ENCODE measurements at regions not wholly inside any gene's neighbourhood (a gene's known extent, or its start where the extent isn't known, plus 50 kb on each side); places are given as distances from the start of the nearest gene placed in this dataset.

DNA sequence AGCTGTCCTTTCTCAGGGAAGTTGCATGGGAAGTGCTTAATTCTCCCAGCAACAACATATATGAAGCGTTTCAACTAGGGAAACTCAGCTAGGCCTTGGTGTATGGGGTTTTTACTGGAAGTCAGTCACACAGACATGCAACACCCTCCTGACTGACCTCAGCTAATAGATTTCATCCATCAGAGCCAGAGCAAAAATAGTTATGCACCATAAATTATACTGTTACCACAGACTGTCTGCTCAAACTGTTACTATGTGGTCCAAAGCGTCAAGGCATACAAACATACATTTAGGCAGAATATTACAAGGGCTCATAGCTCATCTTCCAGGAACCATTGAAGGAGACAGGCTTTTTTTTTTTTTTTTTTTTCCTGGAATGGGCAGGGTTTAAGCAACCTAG is 417.9 kb downstream of the ANKRD7 start:
- TF ChIP-seq, protein P1, sequence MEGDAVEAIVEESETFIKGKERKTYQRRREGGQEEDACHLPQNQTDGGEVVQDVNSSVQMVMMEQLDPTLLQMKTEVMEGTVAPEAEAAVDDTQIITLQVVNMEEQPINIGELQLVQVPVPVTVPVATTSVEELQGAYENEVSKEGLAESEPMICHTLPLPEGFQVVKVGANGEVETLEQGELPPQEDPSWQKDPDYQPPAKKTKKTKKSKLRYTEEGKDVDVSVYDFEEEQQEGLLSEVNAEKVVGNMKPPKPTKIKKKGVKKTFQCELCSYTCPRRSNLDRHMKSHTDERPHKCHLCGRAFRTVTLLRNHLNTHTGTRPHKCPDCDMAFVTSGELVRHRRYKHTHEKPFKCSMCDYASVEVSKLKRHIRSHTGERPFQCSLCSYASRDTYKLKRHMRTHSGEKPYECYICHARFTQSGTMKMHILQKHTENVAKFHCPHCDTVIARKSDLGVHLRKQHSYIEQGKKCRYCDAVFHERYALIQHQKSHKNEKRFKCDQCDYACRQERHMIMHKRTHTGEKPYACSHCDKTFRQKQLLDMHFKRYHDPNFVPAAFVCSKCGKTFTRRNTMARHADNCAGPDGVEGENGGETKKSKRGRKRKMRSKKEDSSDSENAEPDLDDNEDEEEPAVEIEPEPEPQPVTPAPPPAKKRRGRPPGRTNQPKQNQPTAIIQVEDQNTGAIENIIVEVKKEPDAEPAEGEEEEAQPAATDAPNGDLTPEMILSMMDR (conservative IDR thresholded peaks at IDR 0.05), result no peak
- TF ChIP-seq EZH2 (IDR thresholded peaks at IDR 0.05; ENCODE audit: low read depth), result no peak
